ENCODE measurements at regions not wholly inside any gene's neighbourhood (a gene's known extent, or its start where the extent isn't known, plus 50 kb on each side); places are given as distances from the start of the nearest gene placed in this dataset.

- TF ChIP-seq CTCF (IDR thresholded peaks at IDR 0.05; ENCODE audit: poor library complexity, severe bottlenecking) (no peak), POLR2AphosphoS5 (IDR thresholded peaks at IDR 0.05) (no peak), EP300 (conservative IDR thresholded peaks at IDR 0.05; ENCODE audit: poor library complexity, severe bottlenecking) (no peak), REST (IDR thresholded peaks at IDR 0.05; ENCODE audit: borderline replicate concordance) (no peak)
These were observed 226.9 kb downstream of the VAPA start for GRCh38 chr18:10140461-10141282.
